Ascending aorta (tissue), 2 donors: ENCODE measurements at regions not wholly inside any gene's neighbourhood (a gene's known extent, or its start where the extent isn't known, plus 50 kb on each side); places are given as distances from the start of the nearest gene placed in this dataset.

Source experiments
- DNase-seq, 2 donors: peaks; one replicate each; pipeline ENCODE4 v3.0.0-alpha.2; 2019; ENCODE audit warnings: low spot score in 2 of 2
- H3K27ac ChIP-seq, 2 donors: fragments of 200-600 bp; sonication (generic); one replicate each; pipeline ENCODE4 v1.5.1; 2016 to 2017; ENCODE audit warnings: mild to moderate bottlenecking in 1 of 2
- H3K27me3 ChIP-seq: fragments of 200-600 bp; sonication (generic); one replicate; pipeline ENCODE4 v1.5.1; 2017
- H3K36me3 ChIP-seq, 2 donors: fragments of 200-600 bp; sonication (generic); one replicate each; pipeline ENCODE4 v1.5.1; 2016
- H3K4me1 ChIP-seq, 2 donors: fragments of 200-600 bp; sonication (generic); one replicate each; pipeline ENCODE4 v1.5.1; 2016 to 2017; ENCODE audit warnings: mild to moderate bottlenecking in 1 of 2
- H3K4me3 ChIP-seq, 2 donors: fragments of 200-600 bp; sonication (generic); one replicate each; pipeline ENCODE4 v1.5.1; 2016 to 2017; ENCODE audit warnings: mild to moderate bottlenecking in 1 of 2
- H3K9me3 ChIP-seq, 2 donors: fragments of 200-600 bp; sonication (generic); one replicate each; pipeline ENCODE4 v1.5.1; 2016
- intact Hi-C: fragments of 100-400 bp; cut with DNase I; formaldehyde crosslinking; loops from one replicate; pipeline ENCODE4 v1.15.1; 2023
- TF ChIP-seq, protein P1 (sequence below), 3 experiments: fragments of 200-600 bp in 2 of 3; fragments of 450-650 bp in 1 of 3; sonication (generic) in 2 of 3; IDR thresholded peaks; one replicate each; pipeline ENCODE4 v1.5.1; 2016 to 2019; ENCODE audit warnings: antibody characterized with exemption in 3 of 3, mild to moderate bottlenecking in 1 of 3, moderate library complexity in 1 of 3

DNA sequence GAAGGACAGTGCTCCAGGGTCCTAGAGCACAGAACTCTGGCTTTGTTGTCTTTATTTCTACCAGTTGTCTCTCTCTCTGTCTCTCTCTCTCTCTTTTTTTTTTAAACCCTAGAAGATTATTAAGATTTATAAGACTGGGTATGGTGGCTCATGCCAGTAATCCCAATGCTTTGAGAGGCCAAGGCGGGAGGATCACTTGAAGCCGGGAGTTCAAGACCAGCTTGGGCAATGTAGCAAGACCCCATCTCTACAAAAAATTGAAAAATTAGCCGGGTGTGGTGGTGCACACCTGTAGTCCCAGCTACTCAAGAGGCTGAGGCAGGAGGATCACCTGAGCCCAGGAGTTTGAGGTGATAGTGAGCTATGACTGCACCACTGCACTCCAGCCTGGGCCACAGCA is 65.0 kb upstream of the ABL1 start:
- TF ChIP-seq, protein P1, sequence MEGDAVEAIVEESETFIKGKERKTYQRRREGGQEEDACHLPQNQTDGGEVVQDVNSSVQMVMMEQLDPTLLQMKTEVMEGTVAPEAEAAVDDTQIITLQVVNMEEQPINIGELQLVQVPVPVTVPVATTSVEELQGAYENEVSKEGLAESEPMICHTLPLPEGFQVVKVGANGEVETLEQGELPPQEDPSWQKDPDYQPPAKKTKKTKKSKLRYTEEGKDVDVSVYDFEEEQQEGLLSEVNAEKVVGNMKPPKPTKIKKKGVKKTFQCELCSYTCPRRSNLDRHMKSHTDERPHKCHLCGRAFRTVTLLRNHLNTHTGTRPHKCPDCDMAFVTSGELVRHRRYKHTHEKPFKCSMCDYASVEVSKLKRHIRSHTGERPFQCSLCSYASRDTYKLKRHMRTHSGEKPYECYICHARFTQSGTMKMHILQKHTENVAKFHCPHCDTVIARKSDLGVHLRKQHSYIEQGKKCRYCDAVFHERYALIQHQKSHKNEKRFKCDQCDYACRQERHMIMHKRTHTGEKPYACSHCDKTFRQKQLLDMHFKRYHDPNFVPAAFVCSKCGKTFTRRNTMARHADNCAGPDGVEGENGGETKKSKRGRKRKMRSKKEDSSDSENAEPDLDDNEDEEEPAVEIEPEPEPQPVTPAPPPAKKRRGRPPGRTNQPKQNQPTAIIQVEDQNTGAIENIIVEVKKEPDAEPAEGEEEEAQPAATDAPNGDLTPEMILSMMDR (IDR thresholded peaks at IDR 0.05): no peak

DNA sequence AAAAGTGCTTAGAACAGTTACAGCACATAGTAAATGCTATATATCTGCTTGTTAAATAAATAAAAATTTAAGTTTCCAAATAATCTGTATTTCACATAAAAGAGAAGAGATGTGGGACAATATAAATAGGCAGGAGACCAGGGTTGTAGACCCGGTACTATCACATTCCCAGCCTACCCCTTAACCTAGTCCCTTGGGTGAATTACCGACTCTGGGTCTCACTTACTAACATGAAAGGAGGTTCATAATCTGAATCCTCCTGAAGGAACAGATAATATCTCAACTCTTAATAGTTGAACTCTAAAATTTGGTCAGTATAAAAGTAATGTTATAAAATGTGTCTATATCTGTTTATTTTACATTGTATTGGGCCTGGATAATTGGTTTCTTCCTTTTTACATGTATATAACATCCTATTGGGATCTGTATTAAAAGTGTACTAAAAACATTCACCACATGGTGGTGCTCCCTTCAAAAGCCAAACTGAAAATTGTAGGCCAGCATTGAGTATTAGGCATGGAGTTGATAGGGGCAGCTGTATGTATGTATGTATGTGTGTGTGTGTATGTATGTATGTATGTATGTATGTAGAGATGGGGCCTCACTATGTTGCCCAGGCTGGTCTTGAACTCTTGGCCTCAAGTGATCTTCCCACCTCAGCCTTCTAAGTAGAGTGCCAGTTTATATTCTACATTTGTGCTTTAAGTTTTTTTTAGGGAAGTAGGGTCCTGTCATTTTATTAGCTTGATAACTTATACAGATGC is 64.2 kb upstream of the ABL1 start:
- Histone ChIP-seq H3K27ac (no peak overlapping the region), H3K27me3 (no peaks in the 10 kb centered on the region), H3K36me3 (no peaks in the 10 kb centered on the region), H3K4me1 (peaks cover 0 to 4% of the 10 kb centered on the region in 2 donors), H3K4me3 (no peak overlapping the region), H3K9me3 (no peaks in the 10 kb centered on the region)
- no peak for DNase-seq
- intact Hi-C loops: loop anchor here (1.0 to 5.0 kb wide), 3 partner anchors 59 to 171 kb away; no protein-coding TSS in a partner anchor
- TF ChIP-seq, protein P1 (IDR thresholded peaks at IDR 0.05): peak; percentile 49 to 79 (median 71)

More for the DNA sequence above, 65.0 kb upstream of the ABL1 start:
- no peaks in the 10 kb centered on the region for H3K27me3 ChIP-seq
- H3K27ac ChIP-seq: no peak overlapping the region
- no peaks in the 10 kb centered on the region for H3K9me3 ChIP-seq
- no peaks in the 10 kb centered on the region for H3K36me3 ChIP-seq
- intact Hi-C loops: loop anchor here (5.0 kb wide), 2 partner anchors 58 to 172 kb away; no protein-coding TSS in a partner anchor
- no peak overlapping the region for H3K4me3 ChIP-seq
- no peak for DNase-seq
- peaks cover 0 to 8% of the 10 kb centered on the region in 2 donors for H3K4me1 ChIP-seq

DNA sequence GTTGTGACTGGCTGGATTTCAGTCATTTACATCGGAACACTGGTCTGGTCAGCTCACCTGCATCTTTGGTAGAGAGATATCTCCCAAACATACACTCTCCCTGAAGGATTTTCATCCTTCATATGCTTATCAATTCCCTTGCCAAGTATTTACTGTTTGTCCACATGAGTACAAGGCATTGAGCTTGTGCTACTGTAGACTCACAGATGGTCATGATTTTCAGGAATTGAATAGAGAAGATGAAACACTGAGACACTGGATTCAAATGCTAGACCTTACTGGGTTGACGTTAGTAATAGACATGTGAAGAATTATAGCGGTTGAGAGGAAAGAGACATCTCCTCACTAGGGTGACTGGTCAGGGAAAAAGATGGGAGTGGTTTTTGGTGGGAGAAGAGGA is 62.9 kb upstream of the ABL1 start:
- H3K27me3 ChIP-seq: no peaks in the 10 kb centered on the region
- H3K36me3 ChIP-seq: no peaks in the 10 kb centered on the region
- H3K9me3 ChIP-seq: no peaks in the 10 kb centered on the region
- DNase-seq: no peak
- no peaks in the 10 kb centered on the region for H3K4me1 ChIP-seq
- no peak overlapping the region for H3K4me3 ChIP-seq
- no peak overlapping the region for H3K27ac ChIP-seq
- TF ChIP-seq, protein P1 (IDR thresholded peaks at IDR 0.05): no peak
- intact Hi-C loops: loop anchor here (5.0 kb wide), 2 partner anchors 60 to 170 kb away; no protein-coding TSS in a partner anchor

DNA sequence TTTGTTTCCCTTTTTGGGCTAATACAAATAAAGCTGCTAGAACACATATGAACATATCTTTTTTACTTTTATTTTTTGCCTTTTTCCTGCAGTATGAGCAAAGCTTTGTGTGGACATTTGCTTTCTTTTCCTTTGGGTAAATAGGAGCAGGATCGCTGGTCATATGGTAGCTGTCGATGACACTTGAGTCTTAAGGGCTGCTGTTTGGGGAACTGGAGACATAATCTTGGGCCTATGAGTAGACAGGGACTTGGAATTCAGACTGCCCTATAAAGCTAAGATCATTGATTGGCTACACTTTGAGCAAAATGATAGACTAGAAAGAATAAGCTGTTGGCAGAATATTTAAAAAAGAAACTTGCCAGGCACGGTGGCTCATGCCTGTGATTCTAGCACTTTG is 60.9 kb upstream of the ABL1 start:
- H3K36me3 ChIP-seq: no peaks in the 10 kb centered on the region
- TF ChIP-seq, protein P1 (IDR thresholded peaks at IDR 0.05): no peak
- no peak overlapping the region for H3K27ac ChIP-seq
- no peaks in the 10 kb centered on the region for H3K9me3 ChIP-seq
- DNase-seq: no peak
- peaks cover 0 to 2% of the 10 kb centered on the region in 2 donors for H3K4me1 ChIP-seq
- intact Hi-C loops: loop anchor here (5.0 kb wide), 2 partner anchors 62 to 168 kb away; no protein-coding TSS in a partner anchor
- no peaks in the 10 kb centered on the region for H3K27me3 ChIP-seq
- no peak overlapping the region for H3K4me3 ChIP-seq

DNA sequence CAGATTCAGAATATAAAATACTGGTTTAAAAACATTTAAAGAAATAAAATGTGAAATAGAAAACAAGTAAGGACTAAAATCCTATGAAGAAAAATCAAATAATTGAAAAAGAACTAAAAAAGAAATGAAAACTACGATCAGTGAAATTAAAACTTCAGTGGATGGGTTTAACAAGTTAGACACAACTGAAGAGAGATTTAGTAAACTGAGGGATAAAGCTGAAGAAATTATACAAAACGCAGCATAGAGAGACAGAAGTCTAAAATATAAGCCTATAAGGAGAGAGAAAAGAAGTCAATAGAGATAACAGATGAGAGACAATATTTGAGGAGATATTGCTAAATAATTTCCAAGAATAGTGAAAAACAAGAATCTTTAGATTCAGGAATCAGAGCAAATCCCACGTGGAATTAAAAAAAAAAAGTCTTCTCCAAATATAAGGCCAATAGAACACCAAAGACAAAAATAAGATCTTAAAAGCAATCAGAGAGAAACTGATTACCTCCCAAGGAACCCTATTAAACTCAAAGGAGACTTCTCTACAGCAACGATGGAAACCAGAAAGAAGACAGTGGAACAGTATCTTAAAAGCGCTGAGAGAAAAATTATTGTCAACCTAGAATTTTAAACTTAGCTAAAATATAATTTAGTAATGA is 59.6 kb upstream of the ABL1 start:
- H3K27ac ChIP-seq: no peak overlapping the region
- H3K36me3 ChIP-seq: no peaks in the 10 kb centered on the region
- H3K4me3 ChIP-seq: no peak overlapping the region
- H3K27me3 ChIP-seq: no peaks in the 10 kb centered on the region
- H3K9me3 ChIP-seq: no peaks in the 10 kb centered on the region
- intact Hi-C loops: no loop called here
- TF ChIP-seq, protein P1 (IDR thresholded peaks at IDR 0.05): no peak
- no peak for DNase-seq
- H3K4me1 ChIP-seq: peaks cover 4 to 13% of the 10 kb centered on the region in 2 donors
